ENCODE measurements at regions not wholly inside any gene's neighbourhood (a gene's known extent, or its start where the extent isn't known, plus 50 kb on each side); places are given as distances from the start of the nearest gene placed in this dataset.

DNA sequence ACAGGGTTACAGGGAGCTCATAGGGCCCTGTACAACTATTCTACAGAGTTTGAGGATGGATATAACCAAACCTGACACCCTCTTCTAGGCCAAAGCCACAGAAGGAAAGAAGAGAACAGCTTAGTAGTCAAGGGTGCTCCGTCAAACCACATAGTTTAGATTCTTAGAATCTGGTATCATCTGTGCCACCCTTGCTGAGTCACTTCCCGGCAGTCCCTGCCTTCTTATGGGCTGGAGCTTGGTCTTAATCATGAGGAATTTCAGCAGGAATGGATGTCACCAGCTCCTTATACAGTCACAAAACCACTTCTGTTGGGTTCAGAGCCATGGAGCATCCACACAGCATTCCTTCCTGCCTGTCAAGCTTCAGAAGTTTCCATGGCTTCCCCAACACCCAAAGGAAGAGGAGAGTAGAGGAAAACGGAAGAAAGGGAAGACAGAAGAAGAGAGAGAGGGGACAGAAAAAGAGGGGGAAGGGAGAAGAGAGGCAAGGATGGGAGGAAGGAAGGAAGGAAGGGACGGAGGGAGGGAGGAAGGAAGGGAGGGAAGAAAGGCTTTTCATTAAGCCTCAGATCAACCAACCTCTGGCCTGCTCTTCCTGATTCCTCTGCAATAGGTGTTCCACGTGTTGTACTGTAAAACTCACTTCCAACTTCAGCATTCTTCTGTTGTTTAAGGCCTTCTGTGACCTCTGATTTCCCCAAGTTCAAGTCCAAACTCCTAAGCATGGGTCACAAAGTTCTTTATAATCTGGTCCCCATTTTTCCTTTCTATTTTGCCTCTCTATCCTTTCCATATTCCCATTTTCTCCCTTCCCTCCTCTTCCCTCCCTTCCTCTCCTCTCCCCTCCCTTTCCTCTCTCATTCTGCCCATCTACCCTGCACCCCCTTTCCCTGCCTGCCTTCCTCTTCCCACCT, 246.1 kb upstream of the TNP1 start:
- DNase-seq, result peak; percentile 97
- Mint-ChIP-seq H3K27ac (peak overlapping the region; percentile 92), H3K4me3 (peak overlapping the region; percentile 50), H3K4me1 (ENCODE audit: low read depth) (peaks cover 68% of the 10 kb centered on the region), H3K9me3 (no peaks in the 10 kb centered on the region), H3K27me3 (ENCODE audit: insufficient read depth) (no peaks in the 10 kb centered on the region; the same call in 1 of the 2 replicates), H3K36me3 (ENCODE audit: low read depth) (peaks cover 7% of the 10 kb centered on the region)
- TF ChIP-seq, protein P1, sequence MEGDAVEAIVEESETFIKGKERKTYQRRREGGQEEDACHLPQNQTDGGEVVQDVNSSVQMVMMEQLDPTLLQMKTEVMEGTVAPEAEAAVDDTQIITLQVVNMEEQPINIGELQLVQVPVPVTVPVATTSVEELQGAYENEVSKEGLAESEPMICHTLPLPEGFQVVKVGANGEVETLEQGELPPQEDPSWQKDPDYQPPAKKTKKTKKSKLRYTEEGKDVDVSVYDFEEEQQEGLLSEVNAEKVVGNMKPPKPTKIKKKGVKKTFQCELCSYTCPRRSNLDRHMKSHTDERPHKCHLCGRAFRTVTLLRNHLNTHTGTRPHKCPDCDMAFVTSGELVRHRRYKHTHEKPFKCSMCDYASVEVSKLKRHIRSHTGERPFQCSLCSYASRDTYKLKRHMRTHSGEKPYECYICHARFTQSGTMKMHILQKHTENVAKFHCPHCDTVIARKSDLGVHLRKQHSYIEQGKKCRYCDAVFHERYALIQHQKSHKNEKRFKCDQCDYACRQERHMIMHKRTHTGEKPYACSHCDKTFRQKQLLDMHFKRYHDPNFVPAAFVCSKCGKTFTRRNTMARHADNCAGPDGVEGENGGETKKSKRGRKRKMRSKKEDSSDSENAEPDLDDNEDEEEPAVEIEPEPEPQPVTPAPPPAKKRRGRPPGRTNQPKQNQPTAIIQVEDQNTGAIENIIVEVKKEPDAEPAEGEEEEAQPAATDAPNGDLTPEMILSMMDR (IDR thresholded peaks at IDR 0.05), result no peak

DNA sequence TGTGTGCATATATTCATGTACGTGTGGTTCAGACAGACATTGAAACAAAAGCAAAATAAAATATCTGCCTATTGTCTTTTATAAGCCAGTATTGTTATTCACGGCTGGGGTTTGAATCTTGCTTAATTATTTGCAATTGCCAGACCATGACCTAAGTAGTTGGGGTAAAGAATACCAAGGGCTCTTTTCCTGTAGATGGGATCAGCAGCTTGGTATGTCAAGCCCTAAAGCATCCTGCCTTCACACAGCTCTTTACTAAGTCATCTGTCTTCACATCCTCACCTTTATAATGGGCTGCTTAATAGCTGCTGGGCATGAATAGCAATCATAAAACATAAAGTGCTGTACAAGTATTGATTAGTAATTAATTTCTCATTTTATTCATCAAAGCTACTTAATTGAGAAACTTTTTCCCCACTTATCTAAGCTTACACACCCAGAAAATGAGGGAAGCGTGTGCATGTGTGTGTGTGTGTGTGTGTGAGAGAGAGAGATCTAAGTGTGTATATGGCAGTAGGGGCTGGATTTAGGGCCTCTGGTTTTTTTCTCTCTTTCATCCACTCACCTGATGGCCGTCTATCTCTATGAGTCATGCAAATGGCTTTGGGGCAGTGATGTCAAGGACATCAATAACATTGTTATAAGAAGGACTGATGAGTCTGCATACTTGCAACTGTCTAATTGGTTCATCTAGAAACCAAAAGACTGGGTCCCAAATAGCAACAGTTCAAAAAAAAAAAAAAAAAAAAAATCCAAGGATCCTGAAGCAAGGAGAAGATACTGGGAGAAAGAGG, 244.1 kb upstream of the TNP1 start:
- H3K27ac Mint-ChIP-seq, result peak overlapping the region; percentile 92
- peaks cover 7% of the 10 kb centered on the region for H3K36me3 Mint-ChIP-seq (ENCODE audit: low read depth)
- H3K4me1 Mint-ChIP-seq (ENCODE audit: low read depth), result peaks cover 74% of the 10 kb centered on the region
- peak; percentile 48 for DNase-seq
- H3K9me3 Mint-ChIP-seq, result no peaks in the 10 kb centered on the region
- TF ChIP-seq, protein P1 (IDR thresholded peaks at IDR 0.05), result no peak
- H3K4me3 Mint-ChIP-seq, result peak overlapping the region; percentile 31
- H3K27me3 Mint-ChIP-seq (ENCODE audit: insufficient read depth), result no peaks in the 10 kb centered on the region; the same call in 1 of the 2 replicates

DNA sequence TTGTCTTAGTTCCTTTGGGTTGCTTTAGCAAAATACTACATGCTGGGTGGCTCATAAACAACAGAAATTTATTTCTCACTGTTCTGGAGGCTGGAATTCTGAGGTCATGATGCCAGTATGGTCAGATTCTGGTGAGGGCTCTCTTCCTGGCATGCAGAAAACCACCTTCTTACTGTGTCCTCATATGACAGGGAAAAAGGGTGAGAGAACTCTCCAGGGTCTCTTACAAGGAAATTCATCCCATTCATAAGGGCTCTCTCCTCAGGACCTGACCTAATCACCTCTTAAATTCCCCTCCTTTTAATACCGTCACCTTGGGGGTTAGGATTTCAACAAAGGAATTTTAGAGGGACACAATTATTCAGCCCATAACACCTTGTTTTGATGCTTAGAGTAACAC, 243.1 kb upstream of the TNP1 start:
- H3K9me3 Mint-ChIP-seq, result no peaks in the 10 kb centered on the region
- peaks cover 73% of the 10 kb centered on the region for H3K4me1 Mint-ChIP-seq (ENCODE audit: low read depth)
- peaks cover 7% of the 10 kb centered on the region for H3K36me3 Mint-ChIP-seq (ENCODE audit: low read depth)
- DNase-seq, result no peak
- peak overlapping the region; percentile 92 for H3K27ac Mint-ChIP-seq
- no peaks in the 10 kb centered on the region; the same call in none of the 2 replicates for H3K27me3 Mint-ChIP-seq (ENCODE audit: insufficient read depth)
- TF ChIP-seq, protein P1 (IDR thresholded peaks at IDR 0.05), result no peak
- H3K4me3 Mint-ChIP-seq, result no peak overlapping the region

DNA sequence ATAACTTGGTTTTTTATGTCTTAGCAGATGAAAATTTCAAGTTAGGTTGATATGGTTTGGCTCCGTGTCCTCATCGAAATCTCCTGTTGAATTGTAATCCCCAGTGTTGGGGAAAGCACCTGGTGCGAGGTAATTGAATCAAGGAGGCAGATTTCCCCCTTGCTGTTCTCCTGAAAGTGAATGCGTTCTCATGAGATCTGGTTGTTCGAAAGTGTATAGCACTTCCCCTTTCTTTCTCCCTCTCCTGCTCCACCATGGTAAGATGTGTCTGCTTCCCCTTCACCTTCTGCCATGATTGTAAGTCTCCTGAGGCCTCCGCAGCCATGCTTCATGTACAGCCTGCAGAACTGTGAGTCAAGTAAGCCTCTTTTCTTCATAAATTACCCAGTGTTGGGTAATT, 242.1 kb upstream of the TNP1 start:
- Mint-ChIP-seq H3K4me3 (no peak overlapping the region), H3K27ac (no peak overlapping the region), H3K9me3 (no peaks in the 10 kb centered on the region), H3K27me3 (ENCODE audit: insufficient read depth) (no peaks in the 10 kb centered on the region; the same call in none of the 2 replicates), H3K36me3 (ENCODE audit: low read depth) (peaks cover 7% of the 10 kb centered on the region), H3K4me1 (ENCODE audit: low read depth) (peaks cover 63% of the 10 kb centered on the region)
- no peak for DNase-seq
- TF ChIP-seq, protein P1 (IDR thresholded peaks at IDR 0.05), result no peak

DNA sequence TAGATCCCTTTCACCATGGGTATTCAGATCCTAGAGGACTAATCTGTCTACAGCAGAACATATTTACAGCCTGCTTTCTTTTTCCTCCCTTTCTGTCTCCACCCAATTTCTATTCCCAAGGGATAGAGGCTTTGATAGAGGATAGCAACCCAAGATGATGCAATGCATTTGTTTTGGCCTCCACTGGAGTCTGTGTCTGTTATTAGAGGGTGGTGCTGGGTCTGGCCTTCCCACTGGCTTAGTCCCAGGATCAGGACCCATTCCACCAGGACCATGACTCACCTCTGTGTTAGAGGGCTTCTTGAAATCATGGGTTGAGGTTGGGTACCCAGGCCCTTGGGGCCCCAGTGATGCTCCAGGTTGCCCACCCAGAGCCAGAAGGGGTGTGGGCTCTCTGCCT, 239.7 kb upstream of the TNP1 start:
- no peak for DNase-seq
- H3K9me3 Mint-ChIP-seq, result no peaks in the 10 kb centered on the region
- H3K4me3 Mint-ChIP-seq, result no peak overlapping the region
- peaks cover 7% of the 10 kb centered on the region for H3K36me3 Mint-ChIP-seq (ENCODE audit: low read depth)
- no peaks in the 10 kb centered on the region; the same call in none of the 2 replicates for H3K27me3 Mint-ChIP-seq (ENCODE audit: insufficient read depth)
- H3K27ac Mint-ChIP-seq, result no peak overlapping the region
- peaks cover 52% of the 10 kb centered on the region for H3K4me1 Mint-ChIP-seq (ENCODE audit: low read depth)
- TF ChIP-seq, protein P1 (IDR thresholded peaks at IDR 0.05), result no peak

All from HFFc6 (cell line).